HCT116 (cell line): ENCODE measurements at regions not wholly inside any gene's neighbourhood (a gene's known extent, or its start where the extent isn't known, plus 50 kb on each side); places are given as distances from the start of the nearest gene placed in this dataset.

Source experiments
- CTCF ChIP-seq, 3 experiments: fragments of 200-600 bp in 1 of 3; sonication (generic) in 1 of 3; IDR thresholded peaks in 2 of 3; conservative IDR thresholded peaks in 1 of 3; 2 replicates each; pipeline ENCODE4 v1.5.1; 2012 to 2017; ENCODE audit warnings: low read depth in 2 of 3, low read length in 2 of 3, antibody characterized with exemption in 1 of 3, borderline replicate concordance in 1 of 3, control low read depth in 1 of 3, mild to moderate bottlenecking in 1 of 3, mixed read lengths in 1 of 3, mixed run types in 1 of 3, moderate library complexity in 1 of 3; ENCODE audit not compliant: insufficient read depth in 1 of 3
- ELF1 ChIP-seq: IDR thresholded peaks from 2 replicates; pipeline ENCODE4 v1.6.1; 2012; ENCODE audit warnings: low read depth, borderline replicate concordance
- EZH2 ChIP-seq: fragments of 200-600 bp; sonication (generic); IDR thresholded peaks from 2 replicates; pipeline ENCODE4 v1.6.1; 2017; ENCODE audit warnings: antibody characterized with exemption, mixed run types
- JUND ChIP-seq: IDR thresholded peaks from 2 replicates; pipeline ENCODE4 v1.6.1; 2012
- POLR2AphosphoS5 ChIP-seq: IDR thresholded peaks from 2 replicates; pipeline ENCODE4 v1.6.1; 2011; ENCODE audit warnings: mild to moderate bottlenecking, low read depth, low read length, moderate library complexity
- RAD21 ChIP-seq: IDR thresholded peaks from 2 replicates; pipeline ENCODE4 v1.6.1; 2012; ENCODE audit warnings: low read depth, mild to moderate bottlenecking
- YY1 ChIP-seq: IDR thresholded peaks from 2 replicates; pipeline ENCODE4 v1.6.1; 2011; ENCODE audit warnings: low read length, low read depth, moderate library complexity, mild to moderate bottlenecking; ENCODE audit not compliant: insufficient replicate concordance; ENCODE audit errors: extremely low read depth
- ZBTB33 ChIP-seq: IDR thresholded peaks from 2 replicates; pipeline ENCODE4 v1.6.1; 2011; ENCODE audit warnings: mild to moderate bottlenecking, low read length, moderate library complexity; ENCODE audit not compliant: insufficient replicate concordance; ENCODE audit errors: extremely low read depth
- ZFX ChIP-seq: fragments of 450-650 bp; IDR thresholded peaks from 2 replicates; pipeline ENCODE4 v1.6.1; 2017
- ZNF274 ChIP-seq: fragments of 200-500 bp; sonication (Bioruptor generic); IDR thresholded peaks from 2 replicates; pipeline ENCODE4 v1.6.1; 2014; ENCODE audit warnings: mild to moderate bottlenecking, low read depth, low read length, inconsistent platforms

GRCh38 chr2:64777841-64778240, 124.1 kb upstream of the SERTAD2 start:
- no peak for TF ChIP-seq CTCF (IDR thresholded peaks at IDR 0.05 in 2 of 3, conservative IDR thresholded peaks at IDR 0.05 in 1 of 3; ENCODE audit: borderline replicate concordance in 1 of 3, insufficient read depth in 1 of 3, low read depth in 2 of 3, low read length in 2 of 3)
- no peak for TF ChIP-seq ELF1
- TF ChIP-seq JUND: no peak
- no peak for TF ChIP-seq RAD21
- TF ChIP-seq POLR2AphosphoS5: no peak
- no peak for TF ChIP-seq ZFX
- TF ChIP-seq ZBTB33: no peak
- no peak for TF ChIP-seq EZH2
- no peak for TF ChIP-seq YY1
- no peak for TF ChIP-seq ZNF274
